ENCODE measurements at regions not wholly inside any gene's neighbourhood (a gene's known extent, or its start where the extent isn't known, plus 50 kb on each side); places are given as distances from the start of the nearest gene placed in this dataset.

- TF ChIP-seq CTCF (IDR thresholded peaks at IDR 0.05; ENCODE audit: control insufficient read depth, extremely low read depth, insufficient read depth) = no peak
- no peak overlapping the region for H3K4me3 ChIP-seq (ENCODE audit: low read depth, low read length)
- DNase-seq (ENCODE audit: low read depth) = no peak
These were observed 1083.3 kb upstream of the GYPC start for GRCh38 chr2:125572660-125573059.

- TF ChIP-seq CTCF (IDR thresholded peaks at IDR 0.05; ENCODE audit: control insufficient read depth, extremely low read depth, insufficient read depth) = no peak
- H3K4me3 ChIP-seq (ENCODE audit: low read depth, low read length) = no peak overlapping the region
- DNase-seq (ENCODE audit: low read depth) = no peak
These were observed 1082.5 kb upstream of the GYPC start for GRCh38 chr2:125573432-125573831.

DNA sequence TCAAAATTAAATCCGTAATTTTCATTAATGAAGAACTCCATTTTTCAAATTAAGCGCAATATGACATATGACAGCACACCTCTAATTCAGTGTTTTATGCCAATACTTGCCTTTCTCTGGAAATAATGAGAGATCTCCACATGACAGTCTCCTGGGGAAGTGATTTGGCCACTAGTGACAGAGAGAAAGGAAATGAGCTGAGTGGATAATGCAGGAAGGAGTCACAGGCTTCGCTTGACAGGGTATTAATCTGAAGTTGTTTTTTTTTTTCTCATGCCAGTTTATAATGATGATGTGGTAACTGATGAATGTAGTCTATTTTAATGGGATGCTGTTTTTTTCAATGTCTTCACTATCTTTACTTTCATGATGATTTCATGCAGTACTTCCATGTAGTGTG is 1079.4 kb upstream of the GYPC start:
- no peak overlapping the region for H3K4me3 ChIP-seq (ENCODE audit: low read depth, low read length)
- DNase-seq (ENCODE audit: low read depth) = no peak
- no peak for TF ChIP-seq CTCF (IDR thresholded peaks at IDR 0.05; ENCODE audit: control insufficient read depth, extremely low read depth, insufficient read depth)

DNA sequence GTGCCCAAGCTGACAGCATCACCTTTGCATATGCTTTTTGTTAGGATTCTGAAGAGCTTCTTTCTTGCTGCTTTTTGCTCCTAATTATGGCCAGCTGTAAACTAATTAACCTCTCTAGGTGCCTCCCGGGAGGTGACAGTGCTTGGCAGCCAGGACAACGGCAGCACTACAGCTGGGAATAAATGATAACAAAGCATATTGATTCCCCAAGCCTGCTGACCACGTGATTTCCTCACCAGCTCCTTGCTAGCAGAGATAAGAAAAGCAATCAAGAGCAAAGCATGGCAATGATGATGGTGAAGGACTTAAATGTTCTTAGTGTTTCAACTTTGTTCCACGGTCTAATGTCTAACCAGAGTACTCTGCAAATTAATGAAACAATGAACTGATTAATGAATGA is 1074.4 kb upstream of the GYPC start:
- no peak overlapping the region for H3K4me3 ChIP-seq (ENCODE audit: low read depth, low read length)
- no peak for DNase-seq (ENCODE audit: low read depth)
- TF ChIP-seq CTCF (IDR thresholded peaks at IDR 0.05; ENCODE audit: control insufficient read depth, extremely low read depth, insufficient read depth) = no peak

GRCh38 chr2:125582516-125582915 is 1073.4 kb upstream of the GYPC start:
- no peak overlapping the region for H3K4me3 ChIP-seq (ENCODE audit: low read depth, low read length)
- TF ChIP-seq CTCF (IDR thresholded peaks at IDR 0.05; ENCODE audit: control insufficient read depth, extremely low read depth, insufficient read depth) = no peak
- DNase-seq (ENCODE audit: low read depth) = no peak

GRCh38 chr2:125584732-125585131 is 1071.2 kb upstream of the GYPC start:
- no peak for DNase-seq (ENCODE audit: low read depth)
- TF ChIP-seq CTCF (IDR thresholded peaks at IDR 0.05; ENCODE audit: control insufficient read depth, extremely low read depth, insufficient read depth) = no peak
- H3K4me3 ChIP-seq (ENCODE audit: low read depth, low read length) = no peak overlapping the region

- H3K4me3 ChIP-seq (ENCODE audit: low read depth, low read length) = no peak overlapping the region
- no peak for TF ChIP-seq CTCF (IDR thresholded peaks at IDR 0.05; ENCODE audit: control insufficient read depth, extremely low read depth, insufficient read depth)
- no peak for DNase-seq (ENCODE audit: low read depth)
These were observed 1067.2 kb upstream of the GYPC start for GRCh38 chr2:125588780-125589179.
